DND-41 (cell line): ENCODE measurements at regions not wholly inside any gene's neighbourhood (a gene's known extent, or its start where the extent isn't known, plus 50 kb on each side); places are given as distances from the start of the nearest gene placed in this dataset.

ENCODE experiments used
- ATAC-seq: fragments of 200-7000 bp; cut with Tn5 transposase; 3 replicates; pipeline ENCODE4 v1.9.1; 2021; ENCODE audit warnings: low read depth; ENCODE audit not compliant: insufficient read depth
- DNase-seq: peaks from one replicate; pipeline ENCODE4 v3.0.0-alpha.2; 2020
- H2AFZ ChIP-seq: 2 replicates; pipeline ENCODE4 v1.6.0; 2012; ENCODE audit warnings: low read depth, low read length
- H3K27ac ChIP-seq: 2 replicates; pipeline ENCODE4 v1.5.1; 2012; ENCODE audit warnings: low read length, inconsistent platforms
- H3K27me3 ChIP-seq: fragments of 200-600 bp; sonication (generic); 2 replicates; pipeline ENCODE4 v1.6.0; 2012; ENCODE audit warnings: low read length, mild to moderate bottlenecking, inconsistent platforms; ENCODE audit not compliant: insufficient read depth, poor library complexity
- H3K36me3 ChIP-seq: 2 replicates; pipeline ENCODE4 v1.5.1; 2012; ENCODE audit warnings: low read length, inconsistent platforms; ENCODE audit not compliant: insufficient read depth
- H3K4me1 ChIP-seq: 2 replicates; pipeline ENCODE4 v1.5.1; 2012; ENCODE audit warnings: mild to moderate bottlenecking, low read length; ENCODE audit not compliant: insufficient read depth
- H3K4me2 ChIP-seq: 2 replicates; pipeline ENCODE4 v1.6.0; 2012; ENCODE audit warnings: mild to moderate bottlenecking, moderate library complexity, low read length, inconsistent platforms; ENCODE audit not compliant: insufficient read depth
- H3K4me3 ChIP-seq, 2 experiments: fragments of 200-600 bp in 1 of 2; shearing (Covaris generic) in 1 of 2; 2 replicates each; pipeline ENCODE4 v1.5.1; 2012 to 2016; ENCODE audit warnings: inconsistent platforms in 2 of 2, low read length in 2 of 2, mild to moderate bottlenecking in 2 of 2, low read depth in 1 of 2, moderate library complexity in 1 of 2
- H3K79me2 ChIP-seq: 2 replicates; pipeline ENCODE4 v1.6.0; 2012; ENCODE audit warnings: low read length, inconsistent platforms; ENCODE audit not compliant: insufficient read depth
- H3K9ac ChIP-seq: 2 replicates; pipeline ENCODE4 v1.6.0; 2012; ENCODE audit warnings: low read depth, mild to moderate bottlenecking, inconsistent platforms, low read length, moderate library complexity
- H3K9me3 ChIP-seq: 2 replicates; pipeline ENCODE4 v1.5.1; 2012; ENCODE audit warnings: low read length, moderate library complexity, mild to moderate bottlenecking, inconsistent platforms; ENCODE audit not compliant: insufficient read depth, severe bottlenecking
- H4K20me1 ChIP-seq: 2 replicates; pipeline ENCODE4 v1.6.0; 2012; ENCODE audit warnings: low read length; ENCODE audit not compliant: insufficient read depth
- CTCF ChIP-seq: IDR thresholded peaks from 2 replicates; pipeline ENCODE4 v1.5.1; 2012; ENCODE audit warnings: borderline replicate concordance, low read length, moderate library complexity, mild to moderate bottlenecking; ENCODE audit not compliant: poor library complexity, severe bottlenecking; ENCODE audit errors: extremely low read depth
- EZH2 ChIP-seq: IDR thresholded peaks from 3 replicates; pipeline ENCODE4 v1.6.1; 2012; ENCODE audit warnings: borderline replicate concordance, low read depth, mild to moderate bottlenecking, moderate library complexity, low read length, inconsistent platforms; ENCODE audit not compliant: severe bottlenecking

DNA sequence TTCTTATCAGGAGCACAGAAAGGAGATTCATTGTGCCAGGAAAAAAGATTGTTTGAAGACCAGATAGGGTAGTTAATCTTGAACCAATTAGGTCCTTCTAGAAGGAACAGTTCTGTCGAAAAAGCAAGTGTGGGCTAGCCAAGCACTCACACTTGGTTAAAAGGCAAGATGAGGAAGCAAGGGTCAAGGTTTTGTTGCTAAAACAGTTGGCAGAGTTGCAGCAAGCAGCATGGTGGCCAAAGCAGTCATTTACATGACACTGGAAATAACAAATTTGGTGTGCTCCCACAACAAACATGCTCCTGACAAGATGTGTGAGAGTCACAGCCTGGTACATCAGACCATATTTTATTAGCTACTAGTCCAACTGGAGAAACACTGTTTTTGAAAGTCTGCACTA is 228.0 kb upstream of the CFAP20DC start:
- ATAC-seq, result no peak
- Histone ChIP-seq H2AFZ (no peak overlapping the region), H3K79me2 (no peaks in the 10 kb centered on the region), H3K27me3 (no peaks in the 10 kb centered on the region), H3K9ac (no peak overlapping the region), H3K4me2 (no peak overlapping the region), H3K36me3 (no peaks in the 10 kb centered on the region), H4K20me1 (no peaks in the 10 kb centered on the region), H3K9me3 (no peaks in the 10 kb centered on the region), H3K27ac (no peak overlapping the region), H3K4me1 (no peaks in the 10 kb centered on the region), H3K4me3 (no peak overlapping the region)
- TF ChIP-seq EZH2 (no peak), CTCF (no peak)
- no peak for DNase-seq

- TF ChIP-seq CTCF (no peak), EZH2 (no peak)
- H3K4me3 ChIP-seq, result no peak overlapping the region
- no peaks in the 10 kb centered on the region for H3K27me3 ChIP-seq
- H3K9ac ChIP-seq, result no peak overlapping the region
- DNase-seq (no peak), ATAC-seq (no peak)
- H3K79me2 ChIP-seq, result no peaks in the 10 kb centered on the region
- H3K9me3 ChIP-seq, result no peaks in the 10 kb centered on the region
- H3K36me3 ChIP-seq, result no peaks in the 10 kb centered on the region
- no peaks in the 10 kb centered on the region for H4K20me1 ChIP-seq
- H3K27ac ChIP-seq, result no peak overlapping the region
- no peak overlapping the region for H2AFZ ChIP-seq
- H3K4me2 ChIP-seq, result no peak overlapping the region
- H3K4me1 ChIP-seq, result no peaks in the 10 kb centered on the region
Measured at GRCh38 chr3:59277201-59277600, 227.4 kb upstream of the CFAP20DC start.

DNA sequence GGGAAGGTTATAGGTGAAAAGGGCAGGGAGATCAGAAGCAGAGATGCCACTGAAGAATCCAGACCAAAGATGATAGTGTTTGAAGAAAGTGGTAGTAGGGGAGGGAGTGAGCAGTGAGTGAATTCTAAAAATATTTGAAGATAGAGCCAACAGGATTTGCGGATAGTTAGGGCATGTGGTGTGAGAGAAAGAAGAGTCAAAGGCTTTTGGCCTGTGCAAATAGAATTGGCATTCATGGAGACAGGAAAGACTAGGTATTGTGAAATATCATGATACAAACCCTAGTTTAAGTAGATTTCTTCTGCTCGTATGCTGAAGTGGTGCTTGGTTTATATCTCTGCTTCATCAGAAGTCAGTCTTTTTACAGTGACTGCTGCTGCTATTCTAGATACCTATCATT is 224.2 kb upstream of the CFAP20DC start:
- no peak overlapping the region for H2AFZ ChIP-seq
- H4K20me1 ChIP-seq, result no peaks in the 10 kb centered on the region
- no peak for TF ChIP-seq EZH2
- TF ChIP-seq CTCF, result no peak
- H3K27ac ChIP-seq, result no peak overlapping the region
- H3K79me2 ChIP-seq, result no peaks in the 10 kb centered on the region
- H3K9ac ChIP-seq, result no peak overlapping the region
- no peak overlapping the region for H3K4me2 ChIP-seq
- H3K27me3 ChIP-seq, result no peaks in the 10 kb centered on the region
- no peaks in the 10 kb centered on the region for H3K4me1 ChIP-seq
- no peak overlapping the region for H3K4me3 ChIP-seq
- DNase-seq (no peak), ATAC-seq (no peak)
- no peaks in the 10 kb centered on the region for H3K36me3 ChIP-seq
- no peaks in the 10 kb centered on the region for H3K9me3 ChIP-seq

GRCh38 chr3:59271971-59272370 is 222.1 kb upstream of the CFAP20DC start:
- no peaks in the 10 kb centered on the region for H4K20me1 ChIP-seq
- H3K27me3 ChIP-seq, result no peaks in the 10 kb centered on the region
- DNase-seq, result no peak
- no peak overlapping the region for H3K4me3 ChIP-seq
- H3K9me3 ChIP-seq, result no peaks in the 10 kb centered on the region
- H2AFZ ChIP-seq, result no peak overlapping the region
- H3K79me2 ChIP-seq, result no peaks in the 10 kb centered on the region
- no peak overlapping the region for H3K4me2 ChIP-seq
- no peaks in the 10 kb centered on the region for H3K36me3 ChIP-seq
- H3K27ac ChIP-seq, result no peak overlapping the region
- H3K9ac ChIP-seq, result no peak overlapping the region
- no peak for ATAC-seq
- TF ChIP-seq EZH2 (no peak), CTCF (no peak)
- H3K4me1 ChIP-seq, result no peaks in the 10 kb centered on the region
